ENCODE measurements at regions not wholly inside any gene's neighbourhood (a gene's known extent, or its start where the extent isn't known, plus 50 kb on each side); places are given as distances from the start of the nearest gene placed in this dataset.
"Not testable (repeated sequence)": the region's sequence is repeated elsewhere in the genome, so short reads cannot be mapped to it uniquely, and the experiment has no call there.

GRCh38 chr5:5780253-5780652 is 357.8 kb downstream of the ICE1 start:
- no peak for DNase-seq

GRCh38 chr5:5777013-5777412 is 354.5 kb downstream of the ICE1 start:
- no peak for DNase-seq

GRCh38 chr5:5772202-5772601 is 349.7 kb downstream of the ICE1 start:
- DNase-seq = no peak

GRCh38 chr5:5770825-5771224 is 348.3 kb downstream of the ICE1 start:
- DNase-seq = no peak

- DNase-seq = no peak
Observed at GRCh38 chr5:5767286-5767928, 344.9 kb downstream of the ICE1 start.

GRCh38 chr5:5765066-5765850 is 342.8 kb downstream of the ICE1 start:
- no peak for DNase-seq

GRCh38 chr5:5764246-5764645 is 341.8 kb downstream of the ICE1 start:
- DNase-seq = no peak

- DNase-seq = no peak
Observed at GRCh38 chr5:5756762-5757161, 334.3 kb downstream of the ICE1 start.

- DNase-seq = no peak
Observed at GRCh38 chr5:5755888-5756287, 333.4 kb downstream of the ICE1 start.

- DNase-seq = no peak
Observed at GRCh38 chr5:5752844-5753243, 330.4 kb downstream of the ICE1 start.

- DNase-seq = no peak
Observed at GRCh38 chr5:5751987-5752386, 329.5 kb downstream of the ICE1 start.

GRCh38 chr5:5751498-5751897 is 329.0 kb downstream of the ICE1 start:
- DNase-seq = no peak

- no peak for DNase-seq
Observed at GRCh38 chr5:5741418-5741817, 318.9 kb downstream of the ICE1 start.

GRCh38 chr5:5739490-5739945 is 317.0 kb downstream of the ICE1 start:
- DNase-seq = no peak

GRCh38 chr5:5738797-5739489 is 316.5 kb downstream of the ICE1 start:
- DNase-seq = no peak

- DNase-seq = no peak
Observed at GRCh38 chr5:5736007-5736406, 313.5 kb downstream of the ICE1 start.

GRCh38 chr5:5733058-5733457 is 310.6 kb downstream of the ICE1 start:
- not testable (repeated sequence) for DNase-seq

- no peak for DNase-seq
Observed at GRCh38 chr5:5726401-5726800, 303.9 kb downstream of the ICE1 start.

GRCh38 chr5:5721881-5722280 is 299.4 kb downstream of the ICE1 start:
- DNase-seq = no peak

GRCh38 chr5:5719292-5719691 is 296.8 kb downstream of the ICE1 start:
- DNase-seq = no peak

GRCh38 chr5:5716665-5717064 is 294.2 kb downstream of the ICE1 start:
- DNase-seq = no peak

GRCh38 chr5:5711592-5711991 is 289.1 kb downstream of the ICE1 start:
- no peak for DNase-seq

- DNase-seq = no peak
Observed at GRCh38 chr5:5711112-5711511, 288.6 kb downstream of the ICE1 start.

GRCh38 chr5:5710471-5710870 is 288.0 kb downstream of the ICE1 start:
- DNase-seq = no peak

All from right forelimb (tissue), 1 donor.